Sigmoid colon (tissue), 4 donors: ENCODE measurements at regions not wholly inside any gene's neighbourhood (a gene's known extent, or its start where the extent isn't known, plus 50 kb on each side); places are given as distances from the start of the nearest gene placed in this dataset.

Experiments
- CTCF ChIP-seq, 4 experiments: fragments of 450-650 bp in 3 of 4; fragments of 200-600 bp in 1 of 4; IDR thresholded peaks; one replicate each; pipeline ENCODE4 v1.5.1; 2016 to 2019; ENCODE audit warnings: antibody characterized with exemption in 4 of 4, mild to moderate bottlenecking in 3 of 4, moderate library complexity in 2 of 4
- EP300 ChIP-seq, 4 donors: sonication (generic); formaldehyde crosslinking; IDR thresholded peaks; one replicate each; pipeline ENCODE4 v1.6.1; 2017; ENCODE audit warnings: antibody characterized with exemption in 4 of 4
- POLR2A ChIP-seq, 2 donors: fragments of 450-650 bp; IDR thresholded peaks; one replicate each; pipeline ENCODE4 v1.6.1; 2016; ENCODE audit warnings: antibody characterized with exemption in 2 of 2, mild to moderate bottlenecking in 2 of 2, moderate library complexity in 2 of 2
- POLR2AphosphoS5 ChIP-seq, 4 donors: sonication (generic); formaldehyde crosslinking; IDR thresholded peaks; one replicate each; pipeline ENCODE4 v1.6.1; 2017; ENCODE audit warnings: antibody characterized with exemption in 4 of 4

GRCh38 chr2:105943977-105944376, 199.3 kb downstream of the NCK2 start:
- TF ChIP-seq POLR2A (IDR thresholded peaks at IDR 0.05) (no peak), CTCF (IDR thresholded peaks at IDR 0.05) (no peak), EP300 (IDR thresholded peaks at IDR 0.05) (no peak), POLR2AphosphoS5 (IDR thresholded peaks at IDR 0.05) (no peak)
